ENCODE measurements at regions not wholly inside any gene's neighbourhood (a gene's known extent, or its start where the extent isn't known, plus 50 kb on each side); places are given as distances from the start of the nearest gene placed in this dataset.

GRCh38 chr2:189267491-189267890 is 87.9 kb upstream of the COL5A2 start (continued):
- no peak for TF ChIP-seq BRCA1 (IDR thresholded peaks at IDR 0.05; ENCODE audit: low read depth, low read length)

- Histone ChIP-seq H3K27ac (ENCODE audit: control insufficient read depth, insufficient read depth) (no peak overlapping the region), H3K4me1 (ENCODE audit: control insufficient read depth, insufficient read depth, low read length) (no peaks in the 10 kb centered on the region), H3K36me3 (ENCODE audit: control insufficient read depth in 2 of 2, insufficient read depth in 2 of 2, low read length in 1 of 2) (no peaks in the 10 kb centered on the region), H3K79me2 (ENCODE audit: control insufficient read depth, insufficient read depth, low read length) (no peaks in the 10 kb centered on the region), H4K20me1 (ENCODE audit: control insufficient read depth, insufficient read depth) (no peaks in the 10 kb centered on the region), H3K9ac (ENCODE audit: control insufficient read depth, insufficient read depth, low read length) (no peak overlapping the region), H3K9me3 (replicated peaks; ENCODE audit: control insufficient read depth, insufficient read depth, low read length) (no peaks in the 10 kb centered on the region), H3K4me3 (no peak overlapping the region), H2AFZ (ENCODE audit: control insufficient read depth, low read depth, low read length) (no peak overlapping the region), H3K27me3 (replicated peaks in 1 of 2; ENCODE audit: control insufficient read depth in 2 of 2, insufficient read depth in 2 of 2, low read length in 1 of 2) (no peaks in the 10 kb centered on the region), H3K4me2 (ENCODE audit: control insufficient read depth, insufficient read depth) (no peak overlapping the region)
- DNase-seq (ENCODE audit: low read depth, low spot score): no peak
- RAD21 ChIA-PET (ENCODE audit: unreplicated experiment): no interaction called here
- FAIRE-seq: no peak
- intact Hi-C loops (cut with micrococcal nuclease; ENCODE audit: unreplicated experiment): no loop called here
- no peak for ATAC-seq
- in situ Hi-C loops (cut with MboI): no loop called here
- TF ChIP-seq MTA2 (IDR thresholded peaks at IDR 0.05; ENCODE audit: low read depth) (no peak), POU2F2 (IDR thresholded peaks at IDR 0.05; ENCODE audit: borderline replicate concordance, low read depth, low read length) (no peak), PML (IDR thresholded peaks at IDR 0.05; ENCODE audit: low read length) (no peak), JUND (IDR thresholded peaks at IDR 0.05; ENCODE audit: low read depth, low read length) (no peak), MTA3 (IDR thresholded peaks at IDR 0.05; ENCODE audit: borderline replicate concordance, low read length) (no peak), HCFC1 (IDR thresholded peaks at IDR 0.05; ENCODE audit: low read length) (no peak), RAD51 (IDR thresholded peaks at IDR 0.05) (no peak), ZNF384 (IDR thresholded peaks at IDR 0.05; ENCODE audit: borderline replicate concordance, low read depth, low read length) (no peak), SMAD1 (IDR thresholded peaks at IDR 0.05; ENCODE audit: low read depth, partially characterized antibody) (no peak), ZZZ3 (IDR thresholded peaks at IDR 0.05; ENCODE audit: control insufficient read depth, insufficient read length, low read depth) (no peak), SIX5 (IDR thresholded peaks at IDR 0.05; ENCODE audit: low read depth, low read length, severe bottlenecking) (no peak), STAT1 (conservative IDR thresholded peaks at IDR 0.05) (no peak)
- CTCF ChIA-PET: no interaction called here
- SMC1A ChIA-PET (ENCODE audit: uncharacterized antibody, unreplicated experiment): no interaction called here
- POLR2A ChIA-PET: no interaction called here
- BruUV-seq (replicated peaks): no TSS peak
Observed at GRCh38 chr2:189267925-189268579, 88.5 kb upstream of the COL5A2 start.

All from GM12878 (cell line).